ENCODE measurements at regions not wholly inside any gene's neighbourhood (a gene's known extent, or its start where the extent isn't known, plus 50 kb on each side); places are given as distances from the start of the nearest gene placed in this dataset.

- DNase-seq (ENCODE audit: low read depth): no peak
- TF ChIP-seq POLR2A (IDR thresholded peaks at IDR 0.05; ENCODE audit: extremely low read depth, insufficient read length): no peak
- no peak for TF ChIP-seq MYC (IDR thresholded peaks at IDR 0.05; ENCODE audit: low read depth, low read length)
- no peak for TF ChIP-seq CTCF (IDR thresholded peaks at IDR 0.05; ENCODE audit: low read depth, low read length)
- TF ChIP-seq MAX (IDR thresholded peaks at IDR 0.05; ENCODE audit: low read depth, low read length): no peak
- no peak overlapping the region for H3K4me3 ChIP-seq (ENCODE audit: low read depth, low read length)
Observed at GRCh38 chr11:33646629-33647028, 54.0 kb downstream of the C11orf91 start.

- TF ChIP-seq MAX (IDR thresholded peaks at IDR 0.05; ENCODE audit: low read depth, low read length) (no peak), MYC (IDR thresholded peaks at IDR 0.05; ENCODE audit: low read depth, low read length) (no peak), POLR2A (IDR thresholded peaks at IDR 0.05; ENCODE audit: extremely low read depth, insufficient read length) (no peak), CTCF (IDR thresholded peaks at IDR 0.05; ENCODE audit: low read depth, low read length) (no peak)
- no peak for DNase-seq (ENCODE audit: low read depth)
- H3K4me3 ChIP-seq (ENCODE audit: low read depth, low read length): no peak overlapping the region
Observed at GRCh38 chr11:33646168-33646567, 54.5 kb downstream of the C11orf91 start.

- no peak overlapping the region for H3K4me3 ChIP-seq (ENCODE audit: low read depth, low read length)
- TF ChIP-seq CTCF (IDR thresholded peaks at IDR 0.05; ENCODE audit: low read depth, low read length) (no peak), MAX (IDR thresholded peaks at IDR 0.05; ENCODE audit: low read depth, low read length) (no peak), POLR2A (IDR thresholded peaks at IDR 0.05; ENCODE audit: extremely low read depth, insufficient read length) (no peak), MYC (IDR thresholded peaks at IDR 0.05; ENCODE audit: low read depth, low read length) (no peak)
- no peak for DNase-seq (ENCODE audit: low read depth)
Observed at GRCh38 chr11:33645686-33646085, 54.9 kb downstream of the C11orf91 start.

- DNase-seq (ENCODE audit: low read depth): no peak
- TF ChIP-seq CTCF (IDR thresholded peaks at IDR 0.05; ENCODE audit: low read depth, low read length): no peak
- no peak for TF ChIP-seq MAX (IDR thresholded peaks at IDR 0.05; ENCODE audit: low read depth, low read length)
- no peak for TF ChIP-seq MYC (IDR thresholded peaks at IDR 0.05; ENCODE audit: low read depth, low read length)
- TF ChIP-seq POLR2A (IDR thresholded peaks at IDR 0.05; ENCODE audit: extremely low read depth, insufficient read length): no peak
Observed at GRCh38 chr11:33643167-33643824, 57.3 kb downstream of the C11orf91 start.

GRCh38 chr11:33642461-33643166 lies 58.0 kb downstream of the C11orf91 start:
- no peak overlapping the region for H3K4me3 ChIP-seq (ENCODE audit: low read depth, low read length)
- no peak for TF ChIP-seq MAX (IDR thresholded peaks at IDR 0.05; ENCODE audit: low read depth, low read length)
- TF ChIP-seq CTCF (IDR thresholded peaks at IDR 0.05; ENCODE audit: low read depth, low read length): no peak
- TF ChIP-seq MYC (IDR thresholded peaks at IDR 0.05; ENCODE audit: low read depth, low read length): no peak
- TF ChIP-seq POLR2A (IDR thresholded peaks at IDR 0.05; ENCODE audit: extremely low read depth, insufficient read length): no peak
- DNase-seq (ENCODE audit: low read depth): no peak

More at GRCh38 chr11:33643167-33643824, 57.3 kb downstream of the C11orf91 start:
- H3K4me3 ChIP-seq (ENCODE audit: low read depth, low read length): no peak overlapping the region

Data from NB4 (cell line).